Ascending aorta (tissue), 2 donors: ENCODE measurements at regions not wholly inside any gene's neighbourhood (a gene's known extent, or its start where the extent isn't known, plus 50 kb on each side); places are given as distances from the start of the nearest gene placed in this dataset.
"Not testable (repeated sequence)": the region's sequence is repeated elsewhere in the genome, so short reads cannot be mapped to it uniquely, and the experiment has no call there.

Experiments
- DNase-seq, 2 donors: peaks; one replicate each; pipeline ENCODE4 v3.0.0-alpha.2; 2019; ENCODE audit warnings: low spot score in 2 of 2
- H3K27ac ChIP-seq, 2 donors: fragments of 200-600 bp; sonication (generic); one replicate each; pipeline ENCODE4 v1.5.1; 2016 to 2017; ENCODE audit warnings: mild to moderate bottlenecking in 1 of 2
- H3K27me3 ChIP-seq: fragments of 200-600 bp; sonication (generic); one replicate; pipeline ENCODE4 v1.5.1; 2017
- H3K36me3 ChIP-seq, 2 donors: fragments of 200-600 bp; sonication (generic); one replicate each; pipeline ENCODE4 v1.5.1; 2016
- H3K4me1 ChIP-seq, 2 donors: fragments of 200-600 bp; sonication (generic); one replicate each; pipeline ENCODE4 v1.5.1; 2016 to 2017; ENCODE audit warnings: mild to moderate bottlenecking in 1 of 2
- H3K4me3 ChIP-seq, 2 donors: fragments of 200-600 bp; sonication (generic); one replicate each; pipeline ENCODE4 v1.5.1; 2016 to 2017; ENCODE audit warnings: mild to moderate bottlenecking in 1 of 2
- H3K9me3 ChIP-seq, 2 donors: fragments of 200-600 bp; sonication (generic); one replicate each; pipeline ENCODE4 v1.5.1; 2016
- intact Hi-C: fragments of 100-400 bp; cut with DNase I; formaldehyde crosslinking; loops from one replicate; pipeline ENCODE4 v1.15.1; 2023
- TF ChIP-seq, protein P1 (sequence below), 3 experiments: fragments of 200-600 bp in 2 of 3; fragments of 450-650 bp in 1 of 3; sonication (generic) in 2 of 3; IDR thresholded peaks; one replicate each; pipeline ENCODE4 v1.5.1; 2016 to 2019; ENCODE audit warnings: antibody characterized with exemption in 3 of 3, mild to moderate bottlenecking in 1 of 3, moderate library complexity in 1 of 3

DNA sequence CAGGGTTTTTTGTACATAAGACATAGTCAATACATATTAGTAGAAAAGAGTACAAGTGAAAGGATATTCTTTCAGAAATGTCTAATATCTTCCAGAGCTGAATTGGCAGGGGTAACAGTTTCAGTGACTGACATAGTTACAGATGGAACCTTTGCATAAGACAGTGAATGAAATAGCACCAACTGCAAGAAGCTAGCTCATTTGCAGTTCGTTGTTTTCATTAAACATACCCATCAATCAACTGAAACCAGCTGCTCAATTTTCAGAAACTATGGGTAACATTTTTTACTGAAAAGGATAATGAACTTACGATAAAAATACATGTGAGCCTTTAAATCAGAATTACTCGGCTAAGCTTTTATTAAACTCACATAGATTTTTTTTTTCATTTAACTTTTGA lies 93.9 kb upstream of the EPHA3 start:
- Histone ChIP-seq H3K4me1 (no peaks in the 10 kb centered on the region), H3K4me3 (no peak overlapping the region), H3K36me3 (no peaks in the 10 kb centered on the region), H3K27me3 (no peaks in the 10 kb centered on the region), H3K9me3 (no peaks in the 10 kb centered on the region), H3K27ac (no peak overlapping the region)
- intact Hi-C loops = no loop called here
- DNase-seq = no peak
- TF ChIP-seq, protein P1, sequence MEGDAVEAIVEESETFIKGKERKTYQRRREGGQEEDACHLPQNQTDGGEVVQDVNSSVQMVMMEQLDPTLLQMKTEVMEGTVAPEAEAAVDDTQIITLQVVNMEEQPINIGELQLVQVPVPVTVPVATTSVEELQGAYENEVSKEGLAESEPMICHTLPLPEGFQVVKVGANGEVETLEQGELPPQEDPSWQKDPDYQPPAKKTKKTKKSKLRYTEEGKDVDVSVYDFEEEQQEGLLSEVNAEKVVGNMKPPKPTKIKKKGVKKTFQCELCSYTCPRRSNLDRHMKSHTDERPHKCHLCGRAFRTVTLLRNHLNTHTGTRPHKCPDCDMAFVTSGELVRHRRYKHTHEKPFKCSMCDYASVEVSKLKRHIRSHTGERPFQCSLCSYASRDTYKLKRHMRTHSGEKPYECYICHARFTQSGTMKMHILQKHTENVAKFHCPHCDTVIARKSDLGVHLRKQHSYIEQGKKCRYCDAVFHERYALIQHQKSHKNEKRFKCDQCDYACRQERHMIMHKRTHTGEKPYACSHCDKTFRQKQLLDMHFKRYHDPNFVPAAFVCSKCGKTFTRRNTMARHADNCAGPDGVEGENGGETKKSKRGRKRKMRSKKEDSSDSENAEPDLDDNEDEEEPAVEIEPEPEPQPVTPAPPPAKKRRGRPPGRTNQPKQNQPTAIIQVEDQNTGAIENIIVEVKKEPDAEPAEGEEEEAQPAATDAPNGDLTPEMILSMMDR (IDR thresholded peaks at IDR 0.05) = no peak

DNA sequence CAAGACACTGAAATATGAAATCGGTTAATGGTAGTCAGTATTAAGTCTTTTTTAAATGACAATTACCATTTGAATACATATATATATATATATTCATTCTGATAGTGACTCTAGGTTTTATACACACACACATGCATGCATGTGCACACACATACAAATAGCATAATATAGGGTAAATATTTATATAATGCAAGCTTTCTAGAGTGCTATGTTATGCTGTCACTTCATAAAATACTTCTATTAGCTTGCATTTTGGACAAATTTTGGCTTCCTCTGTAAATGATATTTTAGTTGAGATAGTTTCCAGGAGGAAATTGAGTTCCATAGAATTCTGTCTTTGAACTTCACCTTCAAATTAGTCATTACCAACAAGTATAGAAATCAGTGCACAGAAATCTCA lies 89.9 kb upstream of the EPHA3 start:
- no peak overlapping the region for H3K4me3 ChIP-seq
- H3K4me1 ChIP-seq = no peaks in the 10 kb centered on the region
- H3K27me3 ChIP-seq = no peaks in the 10 kb centered on the region
- H3K27ac ChIP-seq = no peak overlapping the region
- H3K9me3 ChIP-seq = no peaks in the 10 kb centered on the region
- H3K36me3 ChIP-seq = no peaks in the 10 kb centered on the region
- TF ChIP-seq, protein P1 (IDR thresholded peaks at IDR 0.05) = no peak
- intact Hi-C loops = no loop called here
- DNase-seq = no peak

DNA sequence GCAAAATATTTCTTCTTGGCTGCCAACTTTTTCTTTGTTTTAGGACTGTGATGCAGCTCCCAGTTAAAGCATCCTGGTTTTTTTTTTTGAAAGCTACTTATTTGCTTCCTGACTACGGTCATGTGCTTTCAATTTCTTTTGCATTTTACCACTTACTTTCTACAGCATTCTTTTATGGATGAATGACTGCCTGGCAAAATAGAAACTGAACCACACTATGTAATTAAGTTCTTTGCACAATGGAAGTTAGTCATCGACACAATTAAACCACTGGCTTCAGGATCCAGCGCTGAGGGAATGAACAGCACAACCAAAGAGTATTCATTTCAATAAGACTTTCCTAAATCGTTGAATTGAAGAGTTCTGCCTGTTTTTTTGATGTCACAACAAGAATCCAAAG lies 82.2 kb upstream of the EPHA3 start:
- TF ChIP-seq, protein P1 (IDR thresholded peaks at IDR 0.05) = no peak
- no peak for DNase-seq
- intact Hi-C loops = no loop called here
- Histone ChIP-seq H3K4me3 (no peak overlapping the region), H3K4me1 (no peaks in the 10 kb centered on the region), H3K27me3 (no peaks in the 10 kb centered on the region), H3K36me3 (no peaks in the 10 kb centered on the region), H3K27ac (no peak overlapping the region), H3K9me3 (no peaks in the 10 kb centered on the region)

DNA sequence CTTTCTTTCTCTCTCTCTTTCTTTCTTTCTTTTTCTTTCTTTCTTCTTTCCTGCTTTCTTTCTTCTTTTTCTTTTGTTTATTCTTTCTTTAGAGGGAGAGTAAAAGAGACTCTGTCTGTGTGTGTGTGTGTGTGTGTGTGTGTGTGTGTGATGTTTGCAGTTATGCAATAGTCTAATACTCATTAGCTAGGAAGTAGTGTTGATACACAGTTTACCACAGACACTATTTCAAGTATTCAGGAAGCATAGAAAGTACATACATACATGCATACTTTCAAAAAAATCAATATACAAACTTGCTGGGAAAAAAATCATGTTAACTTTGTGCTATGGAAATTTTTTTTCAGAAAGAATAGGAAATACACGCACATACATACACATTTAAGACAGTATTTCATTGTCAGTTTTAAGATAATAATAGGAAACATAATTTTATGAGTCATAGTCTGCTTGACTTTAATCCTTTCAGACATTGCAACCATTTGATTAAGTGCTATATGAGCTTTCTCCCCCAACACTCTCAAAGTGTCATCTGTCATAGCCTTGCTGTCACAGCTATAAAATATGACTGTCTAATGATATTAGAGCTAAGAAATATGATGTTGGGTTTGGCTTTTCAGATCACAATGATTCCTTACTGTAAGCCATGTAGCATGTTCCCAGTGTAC lies 74.9 kb upstream of the EPHA3 start:
- Histone ChIP-seq H3K36me3 (no peaks in the 10 kb centered on the region), H3K27ac (no peak overlapping the region), H3K9me3 (no peaks in the 10 kb centered on the region), H3K4me1 (no peaks in the 10 kb centered on the region), H3K27me3 (no peaks in the 10 kb centered on the region), H3K4me3 (no peak overlapping the region)
- DNase-seq = no peak
- intact Hi-C loops = no loop called here
- TF ChIP-seq, protein P1 (IDR thresholded peaks at IDR 0.05) = no peak

- H3K9me3 ChIP-seq, H3K27me3 ChIP-seq, H3K4me3 ChIP-seq, intact Hi-C loops, H3K4me1 ChIP-seq, H3K36me3 ChIP-seq, H3K27ac ChIP-seq, DNase-seq: not testable (repeated sequence)
Measured at GRCh38 chr3:89034723-89035122, 72.7 kb upstream of the EPHA3 start.

DNA sequence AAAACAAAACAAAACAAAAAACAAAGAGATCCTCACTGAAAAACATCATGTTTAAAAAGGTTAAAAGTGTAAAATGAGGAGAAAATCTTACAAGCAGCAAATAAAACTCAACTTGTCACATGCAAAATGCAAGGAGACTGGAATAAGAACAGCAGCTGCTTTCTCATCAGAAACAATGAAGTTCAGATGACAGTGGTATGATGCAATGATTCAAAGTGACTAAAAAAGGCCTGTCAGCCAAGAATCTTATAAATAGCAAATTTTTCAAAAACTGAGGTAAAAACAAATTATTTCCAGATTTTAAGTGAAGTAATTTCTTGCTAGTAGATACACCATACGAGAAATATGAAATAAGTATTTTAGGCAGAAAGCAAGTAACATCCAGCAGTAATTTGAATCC lies 68.6 kb upstream of the EPHA3 start:
- intact Hi-C loops = no loop called here
- Histone ChIP-seq H3K27ac (no peak overlapping the region), H3K27me3 (no peaks in the 10 kb centered on the region), H3K9me3 (no peaks in the 10 kb centered on the region), H3K4me1 (no peaks in the 10 kb centered on the region), H3K4me3 (no peak overlapping the region), H3K36me3 (no peaks in the 10 kb centered on the region)
- DNase-seq = no peak
- TF ChIP-seq, protein P1 (IDR thresholded peaks at IDR 0.05) = no peak
